HG03095 (cell line): ENCODE measurements at regions not wholly inside any gene's neighbourhood (a gene's known extent, or its start where the extent isn't known, plus 50 kb on each side); places are given as distances from the start of the nearest gene placed in this dataset.

Experiments used
- ATAC-seq: cut with Tn5 transposase; IDR thresholded peaks from one replicate; pipeline ENCODE4 v1.9.1; 2021; ENCODE audit warnings: moderate library complexity; ENCODE audit not compliant: unreplicated experiment

DNA sequence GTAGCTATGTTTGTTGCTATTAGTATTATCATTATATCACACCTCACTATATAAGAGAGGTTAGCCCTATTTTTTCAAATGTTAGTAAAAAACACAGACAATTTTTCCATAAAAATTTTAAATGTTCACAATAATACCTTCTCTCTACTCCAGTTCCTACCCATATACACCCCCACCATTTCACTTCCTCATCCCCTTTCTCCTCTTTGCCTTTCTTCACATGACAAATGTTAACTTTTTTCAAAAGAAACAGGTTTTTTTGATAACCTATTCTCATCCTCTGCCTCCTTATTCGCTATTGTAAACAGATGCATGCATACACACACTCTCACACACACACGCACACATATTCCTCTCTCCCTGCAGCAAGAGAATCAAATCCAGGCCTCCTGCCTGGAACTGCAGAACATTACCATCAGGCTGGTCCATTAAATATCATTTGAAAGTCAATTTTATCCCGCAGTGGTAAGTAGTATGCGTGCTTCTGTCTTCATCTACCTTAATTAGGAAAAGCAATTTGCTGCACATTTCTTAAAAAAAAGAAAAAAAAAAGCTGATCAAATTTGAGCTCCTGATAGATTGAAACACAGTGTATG lies 55.5 kb downstream of the MID1IP1 start:
- no peak for ATAC-seq

DNA sequence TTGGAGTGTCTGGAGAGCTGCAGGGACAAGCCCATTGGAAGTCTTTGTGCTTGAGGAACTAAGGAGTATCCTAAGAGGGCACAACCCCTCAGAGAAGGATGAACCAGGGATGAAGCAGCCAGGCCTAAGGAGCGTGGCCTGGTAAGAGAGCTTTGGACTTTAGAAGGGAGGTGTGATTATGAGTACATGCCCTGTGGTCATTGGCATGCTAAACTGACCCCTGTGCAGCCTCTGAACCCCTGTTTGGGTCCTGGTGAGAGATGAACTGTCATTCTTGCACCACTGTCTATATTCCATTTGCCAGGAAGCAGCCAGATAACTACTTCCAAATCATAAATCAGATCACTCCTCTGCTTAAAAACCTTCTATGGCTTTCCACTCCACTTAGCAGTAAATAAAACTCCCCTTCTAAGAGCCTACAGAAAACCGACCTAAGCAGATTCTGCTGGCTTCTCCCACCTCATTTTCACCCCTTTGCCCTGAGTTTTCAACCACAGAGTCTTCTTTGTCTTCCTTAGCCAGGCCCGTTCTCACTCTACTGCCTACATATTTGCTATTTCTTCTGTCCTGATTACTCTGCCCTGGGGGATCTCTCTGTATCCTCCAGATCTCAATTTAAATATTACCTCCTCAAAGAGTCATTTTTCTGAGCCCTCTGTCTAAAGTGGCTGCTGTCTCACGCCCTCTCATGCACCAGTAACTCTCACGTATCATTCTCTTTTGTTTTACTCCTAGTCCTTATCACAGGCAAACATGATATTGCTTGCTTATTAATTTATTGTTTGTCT lies 56.7 kb downstream of the MID1IP1 start:
- ATAC-seq: no peak

DNA sequence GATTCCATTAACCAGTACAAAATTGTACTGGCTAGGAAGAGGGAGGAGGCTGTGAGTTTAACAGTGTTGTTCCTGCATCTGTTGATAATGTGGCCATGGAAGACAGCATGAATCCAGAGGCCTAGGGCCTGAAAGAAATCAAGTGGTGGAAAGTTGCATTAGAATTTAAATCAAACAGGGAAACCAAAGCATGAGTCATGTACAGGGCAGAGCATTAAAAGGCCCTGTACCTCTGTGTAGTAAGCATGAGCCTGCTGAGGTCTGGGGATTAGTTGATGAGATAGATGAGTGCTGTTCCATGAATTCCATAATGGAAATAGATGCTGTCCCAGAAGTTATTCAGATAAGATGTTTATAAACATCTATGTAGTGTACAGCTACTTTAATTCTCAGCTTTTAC lies 58.3 kb downstream of the MID1IP1 start:
- ATAC-seq: no peak

DNA sequence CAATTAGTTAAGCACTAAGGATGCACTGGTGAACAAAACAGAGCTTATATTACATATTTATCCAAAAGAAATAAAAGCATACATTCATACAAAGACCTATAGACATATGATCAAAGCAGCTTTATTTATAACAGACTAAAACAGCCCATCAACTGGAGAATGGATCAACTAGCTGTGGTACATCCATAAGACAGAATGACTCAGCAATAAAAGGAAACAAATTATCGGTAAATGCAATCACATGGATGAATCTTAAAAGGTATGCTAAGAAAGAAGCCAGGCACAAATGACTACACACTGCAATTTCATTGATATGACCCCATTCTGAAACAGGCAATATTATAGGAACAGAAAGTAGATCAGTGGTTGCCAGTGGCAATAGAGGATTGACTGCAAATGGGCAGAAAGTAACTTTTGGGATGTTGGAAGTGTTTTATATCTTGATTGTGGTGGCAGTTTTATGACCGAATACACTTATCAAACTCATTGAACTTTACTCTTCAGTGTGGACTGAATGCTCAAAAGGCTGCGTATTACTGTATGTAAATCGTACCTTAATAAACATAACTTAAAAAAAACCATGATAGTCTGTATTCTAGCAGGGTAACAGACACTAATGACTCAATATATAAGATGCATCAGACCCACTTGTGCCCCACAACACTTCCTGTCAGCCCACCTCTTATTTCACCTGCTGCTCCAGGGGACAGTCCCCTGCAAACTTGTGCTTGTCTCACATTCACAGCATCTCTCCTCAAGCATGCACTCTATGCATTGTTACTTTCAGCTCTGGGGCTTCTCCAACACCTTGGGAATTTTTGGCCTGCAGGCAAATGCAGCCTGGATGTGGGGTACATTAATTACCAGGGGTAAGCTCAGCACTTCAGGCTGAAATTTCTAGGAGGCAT lies 59.1 kb downstream of the MID1IP1 start:
- no peak for ATAC-seq

DNA sequence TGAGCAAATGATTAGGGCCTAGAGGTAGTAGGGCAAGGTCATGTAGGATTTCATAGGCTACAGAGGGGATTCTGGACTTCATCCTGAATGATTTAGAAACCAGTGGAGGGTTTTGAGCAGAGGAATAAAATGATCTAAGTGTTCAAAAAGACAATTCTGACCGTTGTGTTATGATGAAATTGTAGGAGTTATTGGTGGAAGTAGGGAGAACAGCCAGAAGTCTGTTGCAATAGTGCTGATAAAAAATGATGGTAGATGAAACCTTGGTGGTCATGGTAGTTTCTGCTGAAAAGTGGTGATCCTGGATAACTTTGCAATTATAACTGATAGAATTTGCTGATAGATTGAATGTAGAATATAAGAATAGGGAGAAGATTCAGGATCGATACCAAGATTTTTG lies 60.2 kb downstream of the MID1IP1 start:
- no peak for ATAC-seq

DNA sequence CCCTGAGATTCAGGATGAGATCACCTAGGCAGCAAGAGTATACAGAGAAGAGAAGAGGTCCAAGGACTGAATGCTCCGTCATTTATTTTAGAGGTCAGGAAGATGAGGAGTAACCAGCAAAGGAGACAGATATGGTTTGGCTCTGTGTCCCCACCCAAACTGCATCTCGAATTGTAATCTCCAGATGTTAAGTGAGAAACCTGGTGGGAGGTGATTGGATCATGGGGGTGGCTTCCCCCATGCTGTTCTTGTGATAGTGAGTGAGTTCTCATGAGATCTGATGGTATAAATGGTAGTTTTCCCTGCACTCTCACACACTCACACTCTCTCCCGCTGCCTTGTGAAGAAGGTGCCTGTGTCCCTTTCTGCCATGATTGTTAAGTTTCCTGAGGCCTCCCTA lies 60.8 kb downstream of the MID1IP1 start:
- no peak for ATAC-seq

DNA sequence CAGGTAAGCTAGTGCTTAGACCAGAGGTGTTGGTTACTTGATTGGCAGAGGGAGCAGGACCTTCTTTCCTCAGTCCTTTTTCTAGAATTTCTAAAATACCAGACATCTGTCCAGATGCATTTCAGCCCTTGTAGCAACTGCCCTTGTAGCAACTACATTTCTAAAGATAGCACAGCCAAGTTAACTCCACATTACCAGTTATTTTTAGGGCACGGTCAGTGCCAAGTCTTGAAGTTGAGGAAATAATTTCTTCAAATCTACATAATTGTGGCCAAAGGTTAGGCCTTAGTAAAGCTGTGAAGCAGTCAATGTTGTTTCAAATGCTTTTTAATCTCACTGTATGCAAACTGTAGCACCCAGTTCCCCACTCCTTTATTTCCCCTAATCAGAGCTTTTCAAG lies 62.9 kb downstream of the MID1IP1 start:
- no peak for ATAC-seq

DNA sequence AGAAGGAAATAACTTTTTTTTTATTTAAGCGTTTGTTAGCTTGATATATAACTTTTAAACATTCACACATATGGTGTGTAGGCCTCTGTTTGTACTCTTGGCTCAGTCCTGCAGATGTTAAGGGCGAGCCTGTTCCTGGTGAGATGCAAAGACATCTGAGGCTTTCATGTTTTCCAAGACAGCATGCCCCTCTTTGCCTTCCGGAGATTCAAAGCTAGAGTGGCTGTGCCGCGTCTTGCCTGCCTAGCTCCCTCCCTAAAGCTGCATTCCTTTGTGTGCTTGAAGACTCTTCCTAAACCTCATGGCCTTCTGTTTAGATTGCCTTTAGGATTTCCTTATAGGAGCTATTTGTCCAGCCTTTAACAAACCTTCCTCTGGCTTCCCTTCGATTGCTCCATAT lies 67.1 kb downstream of the MID1IP1 start:
- no peak for ATAC-seq

DNA sequence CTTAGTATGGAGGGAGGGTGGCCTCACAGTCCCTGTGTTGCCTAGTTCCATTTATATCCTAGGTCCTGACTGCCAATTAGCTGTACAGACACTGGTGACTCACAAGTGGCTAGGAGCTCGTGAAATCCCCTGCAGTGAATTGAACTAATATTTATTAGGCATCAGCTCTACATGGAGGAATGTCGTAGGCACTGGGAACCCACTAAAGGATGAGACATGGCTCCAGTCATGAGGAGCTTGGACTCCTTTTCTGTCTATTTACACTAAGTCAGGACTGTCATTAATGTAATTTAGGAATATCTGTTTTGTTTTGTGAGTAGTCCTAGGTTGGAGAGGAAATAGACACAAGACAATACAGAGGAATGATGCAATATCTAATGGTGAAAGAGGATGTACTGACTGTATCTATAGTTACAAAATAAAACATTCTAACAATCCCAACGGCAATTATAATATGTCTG lies 67.7 kb downstream of the MID1IP1 start:
- no peak for ATAC-seq

DNA sequence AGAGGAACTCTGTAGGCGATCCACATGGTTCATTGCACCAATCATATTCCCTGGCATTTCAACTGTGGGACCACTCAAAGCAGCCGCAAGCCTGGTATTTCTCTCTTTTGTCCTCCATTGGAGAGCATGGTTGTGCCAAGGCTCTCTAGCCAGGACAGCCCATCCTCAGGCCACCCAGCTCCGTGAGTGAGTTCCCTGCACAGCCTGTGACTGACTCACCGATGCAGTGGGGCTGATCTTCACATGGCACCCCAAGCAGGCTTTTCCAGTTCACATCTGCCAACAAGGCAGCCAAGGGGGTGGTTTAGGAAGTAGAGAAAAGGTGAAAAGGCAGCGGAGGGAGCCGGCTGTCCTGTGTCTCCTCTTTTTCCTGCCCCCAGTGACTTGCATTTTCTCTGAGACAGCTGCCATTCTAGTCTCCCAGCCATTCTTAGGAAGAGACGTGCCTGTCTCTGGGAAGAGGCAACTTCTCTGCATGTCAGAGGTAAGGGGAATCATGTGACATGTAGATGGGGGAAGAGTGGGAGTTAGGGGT lies 69.2 kb downstream of the MID1IP1 start:
- no peak for ATAC-seq

DNA sequence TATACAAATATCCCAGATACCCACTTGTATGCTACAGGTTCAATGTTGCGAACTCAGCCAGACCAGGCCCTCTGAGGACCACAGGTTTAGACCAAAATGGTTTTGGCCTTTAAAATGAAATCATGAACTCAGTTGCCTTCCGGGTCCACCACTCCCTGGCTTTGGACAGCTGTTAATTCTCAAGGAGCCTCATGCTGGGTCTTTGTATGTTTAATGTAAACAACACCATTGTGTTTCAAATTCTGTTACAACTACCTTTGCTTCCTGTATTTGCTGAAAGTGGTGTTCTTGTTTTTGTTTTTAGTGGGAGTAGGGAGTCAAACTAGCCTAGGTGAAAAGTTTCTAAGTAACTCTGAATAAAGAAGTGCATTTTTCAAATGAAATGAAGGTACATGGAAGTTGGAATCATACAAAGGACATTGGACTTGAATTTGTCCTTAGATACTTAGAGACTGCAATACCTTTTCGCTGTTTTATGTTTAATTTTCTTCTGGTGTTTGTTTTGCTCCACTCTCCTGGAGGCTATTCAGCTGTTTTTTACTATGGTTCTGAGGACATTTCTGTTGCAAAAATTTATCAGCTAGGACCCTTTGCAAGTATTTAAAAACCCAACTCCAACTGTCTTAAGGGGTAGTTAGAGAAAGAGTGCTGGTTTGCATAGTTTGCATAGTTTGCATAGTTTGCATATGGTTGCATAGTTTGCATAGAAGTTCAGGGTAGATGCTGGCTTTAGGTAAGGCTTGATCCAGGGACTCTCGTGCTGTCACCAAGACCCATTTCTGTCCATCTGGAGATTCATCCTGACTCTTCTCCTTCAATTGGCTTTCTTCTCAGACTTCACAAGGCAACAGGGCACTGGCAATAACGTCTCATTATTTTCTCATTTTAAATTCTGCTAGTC lies 70.1 kb downstream of the MID1IP1 start:
- no peak for ATAC-seq

DNA sequence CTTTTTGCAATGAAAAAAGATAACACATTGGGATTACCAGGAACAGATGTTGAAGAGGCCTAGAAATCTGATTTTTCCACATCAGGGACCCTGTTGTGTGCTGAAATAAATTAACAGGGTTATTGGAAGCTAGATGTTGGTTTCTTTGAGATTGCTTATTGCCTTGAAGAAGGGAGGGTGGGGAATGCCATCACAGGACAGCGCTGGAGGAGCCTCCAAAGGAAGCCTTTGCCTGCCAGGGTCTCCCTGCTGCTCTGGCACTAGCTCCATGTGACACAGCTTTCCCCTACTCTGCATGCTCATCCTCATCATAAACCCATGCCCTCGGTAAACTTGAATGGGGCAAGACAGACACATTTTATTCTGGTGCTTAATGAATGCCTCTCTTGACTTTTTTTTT lies 76.1 kb downstream of the MID1IP1 start:
- no peak for ATAC-seq

DNA sequence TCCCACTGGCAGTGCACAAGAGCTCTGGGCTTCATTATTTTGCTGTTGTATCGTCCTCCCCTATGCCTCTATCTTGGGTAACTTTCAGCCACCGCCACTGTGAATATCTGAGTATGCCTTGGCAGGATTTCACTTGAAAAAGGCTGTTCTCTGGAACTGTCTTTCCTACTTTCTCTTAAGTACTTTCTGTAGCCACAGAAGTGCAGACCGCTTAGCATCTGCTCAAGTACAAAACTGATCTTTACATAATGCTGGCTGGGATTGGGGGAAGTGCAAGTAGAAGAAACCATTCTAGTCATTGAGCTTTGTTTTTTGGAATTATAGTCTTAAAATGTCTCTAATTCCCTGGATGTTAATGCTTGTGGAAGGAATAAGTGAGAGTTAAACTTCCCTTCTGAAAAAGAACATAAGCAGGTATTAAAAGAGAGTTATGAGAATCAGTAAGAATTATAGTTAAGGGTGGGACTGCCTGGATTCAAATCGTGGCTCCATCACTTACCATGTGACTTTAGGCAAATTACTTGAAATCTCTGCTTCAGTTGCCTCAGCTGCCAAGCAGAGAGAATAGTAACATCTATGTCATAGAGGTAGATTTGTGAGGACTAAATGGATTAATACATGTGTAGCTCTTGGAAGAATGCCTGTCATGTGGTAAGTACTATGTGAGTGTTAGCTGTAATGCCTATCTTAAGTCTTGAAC lies 77.5 kb downstream of the MID1IP1 start:
- ATAC-seq: no peak

DNA sequence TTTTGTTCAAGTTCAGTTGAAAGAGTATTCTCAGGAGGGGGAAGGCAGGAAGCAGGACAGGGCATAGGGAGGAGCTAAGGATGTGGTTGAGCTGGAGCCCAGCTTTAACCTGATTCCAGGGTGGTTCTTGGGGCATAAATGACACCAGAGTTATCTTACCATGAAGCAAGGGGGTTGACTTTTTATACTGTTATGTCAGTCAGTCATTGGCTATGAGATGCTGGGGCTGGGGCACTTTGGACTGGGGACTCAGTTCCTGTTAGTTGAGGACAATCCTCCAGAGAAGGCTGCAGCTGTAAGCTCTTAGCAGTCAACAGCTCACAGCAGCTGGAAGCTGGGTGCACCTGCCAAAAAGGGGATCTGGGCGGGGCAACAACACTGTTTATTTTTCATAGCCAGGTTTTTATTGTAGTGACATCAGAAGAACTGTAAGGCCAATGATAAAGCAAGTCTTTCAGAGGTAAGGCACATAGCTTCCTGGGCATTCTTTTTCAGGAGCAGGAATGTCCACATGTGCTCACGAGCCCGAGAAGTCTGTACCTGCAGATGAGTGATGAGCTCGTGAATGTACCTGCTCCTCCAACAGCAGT lies 78.5 kb downstream of the MID1IP1 start:
- ATAC-seq: peak; percentile 49

DNA sequence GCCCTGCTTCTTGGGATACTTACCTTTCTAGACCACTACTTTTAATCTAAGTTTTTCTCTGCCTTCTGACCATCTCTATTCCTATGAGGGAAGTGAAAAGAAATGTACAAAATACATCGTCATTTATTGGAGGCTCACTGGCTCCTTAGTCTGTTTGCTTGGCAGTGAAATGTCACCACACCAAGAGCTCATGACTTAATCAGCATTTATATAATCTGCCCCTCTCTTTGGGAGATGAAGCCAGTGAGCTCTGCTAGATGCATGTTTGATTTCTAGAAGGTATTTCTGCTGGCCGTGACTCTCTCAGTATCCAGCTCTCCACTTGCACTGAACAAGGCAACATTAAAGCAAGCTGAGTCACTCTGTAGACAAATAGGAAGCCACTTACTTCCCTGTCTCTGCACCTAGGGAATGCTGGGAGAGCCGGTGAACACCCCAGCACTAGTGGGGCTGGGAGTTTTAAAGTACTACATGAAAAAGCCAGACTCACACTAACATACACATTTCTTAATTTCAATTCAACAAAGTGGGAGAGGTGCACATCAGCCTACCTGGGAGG lies 79.1 kb downstream of the MID1IP1 start:
- ATAC-seq: no peak

DNA sequence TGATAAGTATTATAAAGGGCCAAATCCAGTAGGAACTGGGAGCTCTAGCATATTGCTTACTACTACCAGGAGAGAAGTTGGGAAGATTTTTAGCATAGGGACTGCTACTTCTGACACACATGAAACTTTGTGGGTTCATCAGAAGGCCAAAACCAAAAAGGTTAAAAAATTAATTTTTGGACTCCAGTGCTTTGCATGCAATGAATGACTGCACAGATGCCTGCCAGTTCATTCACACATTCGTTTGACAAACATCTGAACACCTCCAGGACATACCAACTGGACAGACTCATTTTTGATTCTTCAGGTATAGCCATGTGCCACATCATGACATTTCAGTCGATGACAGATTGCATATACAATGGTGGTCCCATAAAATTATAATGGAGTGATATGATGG lies 79.8 kb downstream of the MID1IP1 start:
- no peak for ATAC-seq

DNA sequence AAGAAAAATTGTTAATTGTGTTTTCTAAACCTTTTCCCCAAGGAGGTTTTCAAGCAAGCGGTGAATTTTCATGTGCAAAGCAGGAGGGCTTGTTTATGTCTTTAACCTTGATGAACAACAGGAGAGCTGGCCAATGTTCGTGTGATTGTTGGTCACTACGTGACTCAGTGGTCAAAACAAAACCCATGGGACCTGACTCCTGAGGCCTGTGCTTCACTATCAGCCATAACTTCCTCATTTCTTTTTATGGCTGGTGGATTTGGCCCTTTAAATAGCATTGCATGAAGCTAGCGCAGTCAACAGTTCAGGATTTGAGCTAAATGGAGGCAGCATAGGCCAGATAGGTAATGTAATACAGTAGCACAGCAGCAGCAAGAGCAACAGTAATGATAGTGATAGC lies 80.5 kb downstream of the MID1IP1 start:
- ATAC-seq: no peak

DNA sequence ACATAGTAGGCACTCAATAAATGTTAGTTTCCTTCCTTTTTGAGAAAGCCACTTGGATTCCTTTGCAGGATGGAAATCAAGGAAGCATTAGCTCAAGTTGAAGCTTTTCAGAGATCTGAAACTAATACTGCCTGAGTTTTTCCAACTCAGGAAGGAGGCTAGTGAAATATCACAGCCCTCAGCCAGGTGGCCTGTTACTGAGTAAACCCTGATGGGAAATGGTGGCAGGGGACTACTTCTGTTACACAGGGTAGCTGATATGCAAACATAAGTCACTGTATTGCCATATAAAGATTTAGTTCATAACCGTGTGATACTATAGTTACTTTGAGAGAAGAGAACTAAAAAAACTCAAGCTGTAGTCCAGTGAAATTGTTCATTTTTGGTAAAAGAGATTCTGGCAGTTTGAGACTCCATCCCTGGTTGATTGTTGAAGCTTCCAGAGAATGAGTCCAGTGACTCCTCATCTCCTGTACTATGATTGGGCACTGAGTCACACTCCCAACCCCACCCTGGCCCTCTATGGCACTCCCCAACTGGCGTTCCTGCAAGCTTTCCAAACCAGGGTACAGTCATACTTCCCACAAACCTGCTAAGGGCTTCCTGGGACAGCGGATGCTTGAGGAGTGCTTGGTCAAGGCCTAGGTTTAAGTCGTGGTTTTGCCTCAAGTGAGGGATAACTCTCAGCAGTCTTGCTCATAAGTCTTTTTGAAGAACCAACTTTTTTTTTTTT lies 81.8 kb downstream of the MID1IP1 start:
- ATAC-seq: no peak
